HG03025 (cell line): ENCODE measurements at regions not wholly inside any gene's neighbourhood (a gene's known extent, or its start where the extent isn't known, plus 50 kb on each side); places are given as distances from the start of the nearest gene placed in this dataset.
"Not testable (repeated sequence)": the region's sequence is repeated elsewhere in the genome, so short reads cannot be mapped to it uniquely, and the experiment has no call there.

Experiments used
- ATAC-seq: cut with Tn5 transposase; IDR thresholded peaks from one replicate; pipeline ENCODE4 v1.9.1; 2021; ENCODE audit warnings: mild to moderate bottlenecking, moderate library complexity; ENCODE audit not compliant: unreplicated experiment, low FRiP score

- not testable (repeated sequence) for ATAC-seq
Observed at GRCh38 chr13:109265438-109265742, 521.0 kb downstream of the IRS2 start.

- ATAC-seq = not testable (repeated sequence)
Observed at GRCh38 chr13:109264603-109265437, 521.6 kb downstream of the IRS2 start.

- not testable (repeated sequence) for ATAC-seq
Observed at GRCh38 chr13:109257761-109258157, 528.6 kb downstream of the IRS2 start.
